ENCODE measurements at regions not wholly inside any gene's neighbourhood (a gene's known extent, or its start where the extent isn't known, plus 50 kb on each side); places are given as distances from the start of the nearest gene placed in this dataset.

- no peak for TF ChIP-seq CTCF (IDR thresholded peaks at IDR 0.05)
- no peak for TF ChIP-seq POLR2A (IDR thresholded peaks at IDR 0.05)
Measured at GRCh38 chr15:70195171-70195570, 97.5 kb upstream of the TLE3 start.
